SK-N-SH (cell line): ENCODE measurements at regions not wholly inside any gene's neighbourhood (a gene's known extent, or its start where the extent isn't known, plus 50 kb on each side); places are given as distances from the start of the nearest gene placed in this dataset.

ENCODE experiments used
- CHD2 ChIP-seq: fragments of 150-350 bp; IDR thresholded peaks from 2 replicates; pipeline ENCODE4 v1.6.1; 2018; ENCODE audit warnings: low read length; ENCODE audit not compliant: partially characterized antibody
- CTCF ChIP-seq: fragments of 200-600 bp; sonication (generic); IDR thresholded peaks from 2 replicates; pipeline ENCODE4 v1.6.1; 2017; ENCODE audit warnings: antibody characterized with exemption, mild to moderate bottlenecking, moderate library complexity
- FOXJ3 ChIP-seq: sonication (generic); formaldehyde crosslinking; IDR thresholded peaks from 2 replicates; pipeline ENCODE4 v1.5.1; 2020; ENCODE audit warnings: mild to moderate bottlenecking, missing genetic modification reagents
- FOXM1 ChIP-seq: IDR thresholded peaks from 2 replicates; pipeline ENCODE4 v1.4.0; 2012; ENCODE audit warnings: low read depth, mild to moderate bottlenecking
- NFIC ChIP-seq: IDR thresholded peaks from 2 replicates; pipeline ENCODE4 v1.4.0; 2012; ENCODE audit warnings: borderline replicate concordance
- RFX5 ChIP-seq: IDR thresholded peaks from 2 replicates; pipeline ENCODE4 v1.6.1; 2012; ENCODE audit warnings: mild to moderate bottlenecking, improper control_type of control experiment, low read length
- SIN3A ChIP-seq: IDR thresholded peaks from 2 replicates; pipeline ENCODE4 v1.6.1; 2012; ENCODE audit warnings: low read depth, mild to moderate bottlenecking, low read length, moderate library complexity, borderline replicate concordance
- TAF1 ChIP-seq: IDR thresholded peaks from 2 replicates; pipeline ENCODE4 v1.6.1; 2012; ENCODE audit warnings: low read depth, mild to moderate bottlenecking, low read length, moderate library complexity, borderline replicate concordance

GRCh38 chr9:80489329-80489728, 917.6 kb downstream of the TLE4 start:
- TF ChIP-seq TAF1 (no peak), NFIC (no peak), SIN3A (no peak), CHD2 (no peak), RFX5 (no peak), FOXJ3 (no peak), CTCF (no peak), FOXM1 (no peak)
